H9 (cell line): ENCODE measurements at regions not wholly inside any gene's neighbourhood (a gene's known extent, or its start where the extent isn't known, plus 50 kb on each side); places are given as distances from the start of the nearest gene placed in this dataset.

Experiments used
- DNase-seq: peaks from one replicate; pipeline ENCODE4 v3.0.0-alpha.2; 2017
- H2AFZ ChIP-seq: one replicate; pipeline ENCODE4 v1.6.1; 2013; ENCODE audit warnings: mild to moderate bottlenecking, low read length, control low read depth, moderate library complexity
- H2AK5ac ChIP-seq: 2 replicates; pipeline ENCODE4 v1.6.1; 2013; ENCODE audit warnings: low read length, control low read depth, mixed read lengths; ENCODE audit not compliant: insufficient read length
- H2BK120ac ChIP-seq: one replicate; pipeline ENCODE4 v1.6.1; 2013; ENCODE audit warnings: low read depth, mild to moderate bottlenecking, low read length, control low read depth, inconsistent platforms; ENCODE audit not compliant: poor library complexity, severe bottlenecking
- H2BK12ac ChIP-seq: 2 replicates; pipeline ENCODE4 v1.6.1; 2013; ENCODE audit warnings: low read length, control low read depth, mixed read lengths, low read depth; ENCODE audit not compliant: insufficient read length
- H2BK15ac ChIP-seq: 2 replicates; pipeline ENCODE4 v1.6.1; 2013; ENCODE audit warnings: low read depth, low read length, control low read depth
- H2BK20ac ChIP-seq: one replicate; pipeline ENCODE4 v1.6.1; 2013; ENCODE audit warnings: low read depth, mild to moderate bottlenecking, low read length, control low read depth, inconsistent platforms; ENCODE audit not compliant: poor library complexity, severe bottlenecking
- H2BK5ac ChIP-seq: 2 replicates; pipeline ENCODE4 v1.6.1; 2013; ENCODE audit warnings: low read length, control low read depth, mixed read lengths; ENCODE audit not compliant: insufficient read length
- H3K14ac ChIP-seq: 2 replicates; pipeline ENCODE4 v1.6.1; 2013; ENCODE audit warnings: low read length, control low read depth; ENCODE audit not compliant: insufficient read depth
- H3K18ac ChIP-seq: 2 replicates; pipeline ENCODE4 v1.6.1; 2013; ENCODE audit warnings: low read depth, mild to moderate bottlenecking, mixed read lengths, low read length, control low read depth; ENCODE audit not compliant: insufficient read length
- H3K23ac ChIP-seq: 2 replicates; pipeline ENCODE4 v1.6.1; 2013; ENCODE audit warnings: low read length, control low read depth, mixed read lengths, low read depth; ENCODE audit not compliant: insufficient read length
- H3K23me2 ChIP-seq: 2 replicates; pipeline ENCODE4 v1.6.1; 2013; ENCODE audit warnings: low read depth, mild to moderate bottlenecking, mixed read lengths, low read length, control low read depth; ENCODE audit not compliant: insufficient read length, poor library complexity, severe bottlenecking
- H3K27ac ChIP-seq: 2 replicates; pipeline ENCODE4 v1.5.1; 2013; ENCODE audit warnings: low read length, control low read depth, mixed read lengths, low read depth; ENCODE audit not compliant: insufficient read length
- H3K27me3 ChIP-seq: 2 replicates; pipeline ENCODE4 v1.6.1; 2013; ENCODE audit warnings: low read length, control low read depth, inconsistent platforms; ENCODE audit not compliant: insufficient read depth
- H3K4ac ChIP-seq: 2 replicates; pipeline ENCODE4 v1.6.1; 2013; ENCODE audit warnings: low read depth, mild to moderate bottlenecking, control low read depth, inconsistent platforms, low read length, moderate library complexity
- H3K4me1 ChIP-seq: 2 replicates; pipeline ENCODE4 v1.6.1; 2013; ENCODE audit warnings: low read length, control low read depth, inconsistent platforms; ENCODE audit not compliant: insufficient read depth
- H3K4me2 ChIP-seq: 2 replicates; pipeline ENCODE4 v1.6.1; 2013; ENCODE audit warnings: low read length, control low read depth, mixed read lengths; ENCODE audit not compliant: insufficient read length, insufficient read depth
- H3K56ac ChIP-seq: 2 replicates; pipeline ENCODE4 v1.6.1; 2013; ENCODE audit warnings: low read depth, mild to moderate bottlenecking, mixed read lengths, low read length, control low read depth; ENCODE audit not compliant: insufficient read length
- H3K79me1 ChIP-seq: 2 replicates; pipeline ENCODE4 v1.6.1; 2013; ENCODE audit warnings: low read depth, mild to moderate bottlenecking, moderate library complexity, low read length, control low read depth, inconsistent platforms; ENCODE audit not compliant: insufficient read depth, poor library complexity, severe bottlenecking
- H3K79me2 ChIP-seq: 2 replicates; pipeline ENCODE4 v1.6.1; 2013; ENCODE audit warnings: low read length, control low read depth, inconsistent platforms; ENCODE audit not compliant: insufficient read depth
- H3K9ac ChIP-seq: 2 replicates; pipeline ENCODE4 v1.6.1; 2013; ENCODE audit warnings: low read length, control low read depth, mixed read lengths; ENCODE audit not compliant: insufficient read length; ENCODE audit errors: extremely low read depth
- H3K9me3 ChIP-seq: one replicate; pipeline ENCODE4 v1.6.1; 2013; ENCODE audit warnings: low read depth, low read length, inconsistent platforms; ENCODE audit not compliant: control insufficient read depth
- H3T11ph ChIP-seq: one replicate; pipeline ENCODE4 v1.6.1; 2013; ENCODE audit warnings: mild to moderate bottlenecking, low read length, control low read depth, inconsistent platforms
- H4K20me1 ChIP-seq: one replicate; pipeline ENCODE4 v1.6.1; 2013; ENCODE audit not compliant: control insufficient read depth, insufficient read length, insufficient read depth
- H4K5ac ChIP-seq: 2 replicates; pipeline ENCODE4 v1.6.1; 2013; ENCODE audit warnings: low read depth, mild to moderate bottlenecking, mixed read lengths, low read length, control low read depth; ENCODE audit not compliant: insufficient read length
- H4K8ac ChIP-seq: replicated peaks from 2 replicates; pipeline ENCODE4 v1.6.1; 2013; ENCODE audit warnings: low read length, control low read depth, mixed read lengths, low read depth; ENCODE audit not compliant: insufficient read length
- H4K91ac ChIP-seq: 2 replicates; pipeline ENCODE4 v1.6.1; 2013; ENCODE audit warnings: low read depth, mild to moderate bottlenecking, moderate library complexity, mixed read lengths, low read length, control low read depth; ENCODE audit not compliant: insufficient read length
- H3K27ac Mint-ChIP-seq, 3 experiments: 2 replicates in 2 of 3; 3 replicates in 1 of 3; pipeline ENCODE4 v1.8.0; 2020 to 2021; ENCODE audit warnings: mixed read lengths in 3 of 3, mild to moderate bottlenecking in 1 of 3, moderate library complexity in 1 of 3
- H3K27me3 Mint-ChIP-seq: 2 replicates; pipeline ENCODE4 v1.8.0; 2021; ENCODE audit warnings: low read depth, mild to moderate bottlenecking, moderate library complexity, mixed read lengths
- H3K36me3 Mint-ChIP-seq, 3 experiments: 2 replicates in 2 of 3; 3 replicates in 1 of 3; pipeline ENCODE4 v1.8.0; 2020 to 2021; ENCODE audit warnings: low read depth in 3 of 3, mixed read lengths in 3 of 3; ENCODE audit not compliant: insufficient read depth in 1 of 3
- H3K4me1 Mint-ChIP-seq, 2 experiments: 2 replicates each; pipeline ENCODE4 v1.8.0; 2020; ENCODE audit warnings: mixed read lengths in 2 of 2
- H3K4me3 Mint-ChIP-seq, 2 experiments: 2 replicates in 1 of 2; 3 replicates in 1 of 2; pipeline ENCODE4 v1.8.0; 2020 to 2021; ENCODE audit warnings: mild to moderate bottlenecking in 2 of 2, mixed read lengths in 2 of 2, moderate library complexity in 1 of 2
- H3K9me3 Mint-ChIP-seq, 2 experiments: 2 replicates in 1 of 2; 3 replicates in 1 of 2; pipeline ENCODE4 v1.8.0; 2020; ENCODE audit warnings: mild to moderate bottlenecking in 2 of 2, mixed read lengths in 2 of 2, moderate library complexity in 1 of 2
- whole genome bisulfite sequencing: extraction: QIAGEN DNeasy Blood & Tissue Kit; methylation state at CpG from one replicate; pipeline ENCODE4 v1.1.7; 2013; ENCODE audit warnings: missing lambda C conversion rate, low lambda C conversion rate, mixed read lengths; ENCODE audit not compliant: insufficient read length; ENCODE audit errors: extremely low coverage; 5-methylcytosine and 5-hydroxymethylcytosine counted together
- TF ChIP-seq, protein P1 (sequence below): fragments of 200-600 bp; sonication (generic); conservative IDR thresholded peaks from 3 replicates; pipeline ENCODE4 v1.8.0; 2021; ENCODE audit warnings: antibody characterized with exemption, mild to moderate bottlenecking

DNA sequence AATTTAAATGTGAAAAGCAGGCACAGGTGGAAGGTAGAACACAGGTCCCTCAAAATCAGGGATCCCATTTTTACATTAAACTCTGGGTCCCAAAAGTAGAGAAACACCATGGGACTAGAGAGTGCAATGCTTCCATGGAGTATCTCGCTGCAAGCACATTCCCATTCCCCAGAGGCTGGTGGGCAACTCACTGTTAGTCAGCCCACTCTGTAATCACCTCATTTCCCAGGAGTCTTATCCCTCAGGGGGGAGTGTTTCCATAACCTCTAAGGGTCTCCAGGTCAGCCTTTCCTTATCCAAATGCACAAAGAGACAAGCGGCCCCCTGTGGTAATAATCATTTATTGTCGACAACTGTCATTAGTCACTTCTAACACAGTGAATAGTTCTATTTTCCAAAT lies 490.1 kb upstream of the LRRC7 start:
- DNase-seq = no peak
- Histone ChIP-seq H3T11ph (no peak overlapping the region), H3K79me1 (no peaks in the 10 kb centered on the region), H3K27me3 (no peaks in the 10 kb centered on the region), H2BK12ac (no peak overlapping the region), H3K23me2 (no peaks in the 10 kb centered on the region), H2BK20ac (no peak overlapping the region), H2BK5ac (no peak overlapping the region), H2BK15ac (no peak overlapping the region), H4K91ac (no peak overlapping the region), H3K9me3 (no peaks in the 10 kb centered on the region), H4K8ac (no peak overlapping the region), H3K23ac (no peak overlapping the region), H2BK120ac (no peak overlapping the region), H3K14ac (no peak overlapping the region), H4K20me1 (no peaks in the 10 kb centered on the region), H4K5ac (no peak overlapping the region), H2AK5ac (no peak overlapping the region), H3K27ac (peak overlapping the region; percentile 47), H2AFZ (no peak overlapping the region), H3K79me2 (no peaks in the 10 kb centered on the region), H3K4ac (no peak overlapping the region), H3K9ac (no peak overlapping the region), H3K56ac (no peak overlapping the region), H3K18ac (no peak overlapping the region), H3K4me2 (peak overlapping the region; percentile 34), H3K4me1 (peaks cover 4% of the 10 kb centered on the region)
- Mint-ChIP-seq H3K4me3 (peak overlapping the region; percentile 2 to 34; a peak in 2 of 5 replicates), H3K27me3 (no peaks in the 10 kb centered on the region; the same call in 1 of the 2 replicates), H3K36me3 (peaks cover 7 to 18% (median 13%) of the 10 kb centered on the region in 3 experiments; a peak in 6 of 7 replicates), H3K9me3 (peaks cover 6 to 17% of the 10 kb centered on the region in 2 experiments), H3K4me1 (peaks cover 66 to 70% of the 10 kb centered on the region in 2 experiments), H3K27ac (peak overlapping the region; percentile 88 to 98 (median 93))
- TF ChIP-seq, protein P1, sequence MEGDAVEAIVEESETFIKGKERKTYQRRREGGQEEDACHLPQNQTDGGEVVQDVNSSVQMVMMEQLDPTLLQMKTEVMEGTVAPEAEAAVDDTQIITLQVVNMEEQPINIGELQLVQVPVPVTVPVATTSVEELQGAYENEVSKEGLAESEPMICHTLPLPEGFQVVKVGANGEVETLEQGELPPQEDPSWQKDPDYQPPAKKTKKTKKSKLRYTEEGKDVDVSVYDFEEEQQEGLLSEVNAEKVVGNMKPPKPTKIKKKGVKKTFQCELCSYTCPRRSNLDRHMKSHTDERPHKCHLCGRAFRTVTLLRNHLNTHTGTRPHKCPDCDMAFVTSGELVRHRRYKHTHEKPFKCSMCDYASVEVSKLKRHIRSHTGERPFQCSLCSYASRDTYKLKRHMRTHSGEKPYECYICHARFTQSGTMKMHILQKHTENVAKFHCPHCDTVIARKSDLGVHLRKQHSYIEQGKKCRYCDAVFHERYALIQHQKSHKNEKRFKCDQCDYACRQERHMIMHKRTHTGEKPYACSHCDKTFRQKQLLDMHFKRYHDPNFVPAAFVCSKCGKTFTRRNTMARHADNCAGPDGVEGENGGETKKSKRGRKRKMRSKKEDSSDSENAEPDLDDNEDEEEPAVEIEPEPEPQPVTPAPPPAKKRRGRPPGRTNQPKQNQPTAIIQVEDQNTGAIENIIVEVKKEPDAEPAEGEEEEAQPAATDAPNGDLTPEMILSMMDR = no peak
- no CpG with 5 or more reads among the region's 3 CpGs for WGBS
